Transverse colon (tissue), 3 donors: ENCODE measurements at regions not wholly inside any gene's neighbourhood (a gene's known extent, or its start where the extent isn't known, plus 50 kb on each side); places are given as distances from the start of the nearest gene placed in this dataset.

ENCODE experiments used
- CTCF ChIP-seq, 5 experiments: fragments of 200-600 bp in 3 of 5; fragments of 450-650 bp in 2 of 5; sonication (generic) in 3 of 5; IDR thresholded peaks; 1 replicate in 2 of 5; 2 replicates in 3 of 5; pipeline ENCODE4 v1.5.1; 2016 to 2017; ENCODE audit warnings: antibody characterized with exemption in 5 of 5, inconsistent platforms in 3 of 5, mild to moderate bottlenecking in 2 of 5, moderate library complexity in 1 of 5
- EP300 ChIP-seq: sonication (generic); formaldehyde crosslinking; IDR thresholded peaks from one replicate; pipeline ENCODE4 v1.6.1; 2017; ENCODE audit warnings: antibody characterized with exemption, low read depth
- POLR2A ChIP-seq: fragments of 450-650 bp; IDR thresholded peaks from one replicate; pipeline ENCODE4 v1.6.1; 2016; ENCODE audit warnings: antibody characterized with exemption, mild to moderate bottlenecking, moderate library complexity

GRCh38 chr3:162021206-162021605 is 524.6 kb downstream of the OTOL1 start:
- TF ChIP-seq CTCF (IDR thresholded peaks at IDR 0.05) = no peak
- TF ChIP-seq EP300 = no peak
- no peak for TF ChIP-seq POLR2A
